Stimulated activated naive CD8-positive, alpha-beta T cell treated with anti-CD3 and anti-CD28 coated beads, Interleukin-15, Interleukin-2, amounts not matched to agents 100 ng/mL and 50 ng/mL, for 24 hours (primary cell): ENCODE measurements at regions not wholly inside any gene's neighbourhood (a gene's known extent, or its start where the extent isn't known, plus 50 kb on each side); places are given as distances from the start of the nearest gene placed in this dataset.

ENCODE experiments used
- H3K27ac Mint-ChIP-seq: one replicate; pipeline ENCODE4 v1.8.0; 2021; ENCODE audit warnings: mild to moderate bottlenecking, mixed read lengths
- H3K27me3 Mint-ChIP-seq: one replicate; pipeline ENCODE4 v1.8.0; 2021; ENCODE audit warnings: mixed read lengths
- H3K36me3 Mint-ChIP-seq: one replicate; pipeline ENCODE4 v1.8.0; 2021; ENCODE audit warnings: low read depth, mixed read lengths
- H3K4me1 Mint-ChIP-seq: one replicate; pipeline ENCODE4 v1.8.0; 2021; ENCODE audit warnings: low read depth, mixed read lengths
- H3K4me3 Mint-ChIP-seq: one replicate; pipeline ENCODE4 v1.8.0; 2021; ENCODE audit warnings: mild to moderate bottlenecking, mixed read lengths
- H3K9me3 Mint-ChIP-seq: one replicate; pipeline ENCODE4 v1.8.0; 2021; ENCODE audit warnings: mixed read lengths

- H3K4me3 Mint-ChIP-seq: no peak overlapping the region
- H3K36me3 Mint-ChIP-seq: no peaks in the 10 kb centered on the region
- H3K4me1 Mint-ChIP-seq: no peaks in the 10 kb centered on the region
- H3K9me3 Mint-ChIP-seq: no peaks in the 10 kb centered on the region
- peaks cover 13% of the 10 kb centered on the region for H3K27me3 Mint-ChIP-seq
- H3K27ac Mint-ChIP-seq: no peak overlapping the region
Measured at GRCh38 chr7:96534221-96534620, 175.4 kb downstream of the SEM1 start.

- peaks cover 13% of the 10 kb centered on the region for H3K27me3 Mint-ChIP-seq
- no peak overlapping the region for H3K4me3 Mint-ChIP-seq
Measured at GRCh38 chr7:96532428-96532935, 177.2 kb downstream of the SEM1 start.

GRCh38 chr7:96531331-96531730, 178.3 kb downstream of the SEM1 start:
- Mint-ChIP-seq H3K9me3 (no peaks in the 10 kb centered on the region), H3K27me3 (peaks cover 11% of the 10 kb centered on the region), H3K4me3 (no peak overlapping the region), H3K36me3 (no peaks in the 10 kb centered on the region), H3K27ac (no peak overlapping the region), H3K4me1 (no peaks in the 10 kb centered on the region)

More at GRCh38 chr7:96532428-96532935, 177.2 kb downstream of the SEM1 start:
- no peaks in the 10 kb centered on the region for H3K9me3 Mint-ChIP-seq
- no peak overlapping the region for H3K27ac Mint-ChIP-seq
- H3K36me3 Mint-ChIP-seq: no peaks in the 10 kb centered on the region
- H3K4me1 Mint-ChIP-seq: no peaks in the 10 kb centered on the region

GRCh38 chr7:96530786-96531185, 178.9 kb downstream of the SEM1 start:
- H3K27ac Mint-ChIP-seq: no peak overlapping the region

GRCh38 chr7:96527133-96527827, 182.4 kb downstream of the SEM1 start:
- Mint-ChIP-seq H3K4me3 (no peak overlapping the region), H3K4me1 (peaks cover 4% of the 10 kb centered on the region), H3K36me3 (no peaks in the 10 kb centered on the region)

More at GRCh38 chr7:96530786-96531185, 178.9 kb downstream of the SEM1 start:
- Mint-ChIP-seq H3K9me3 (no peaks in the 10 kb centered on the region), H3K36me3 (no peaks in the 10 kb centered on the region), H3K4me3 (no peak overlapping the region), H3K4me1 (no peaks in the 10 kb centered on the region), H3K27me3 (peaks cover 8% of the 10 kb centered on the region)

GRCh38 chr7:96526496-96526895, 183.2 kb downstream of the SEM1 start:
- no peaks in the 10 kb centered on the region for H3K27me3 Mint-ChIP-seq
- peaks cover 4% of the 10 kb centered on the region for H3K4me1 Mint-ChIP-seq
- H3K36me3 Mint-ChIP-seq: no peaks in the 10 kb centered on the region
- no peak overlapping the region for H3K4me3 Mint-ChIP-seq
- no peak overlapping the region for H3K27ac Mint-ChIP-seq
- no peaks in the 10 kb centered on the region for H3K9me3 Mint-ChIP-seq

More at GRCh38 chr7:96527133-96527827, 182.4 kb downstream of the SEM1 start:
- H3K27me3 Mint-ChIP-seq: peaks cover under 1% of the 10 kb centered on the region
- H3K27ac Mint-ChIP-seq: no peak overlapping the region
- no peaks in the 10 kb centered on the region for H3K9me3 Mint-ChIP-seq

GRCh38 chr7:96521068-96521894, 188.4 kb downstream of the SEM1 start:
- Mint-ChIP-seq H3K27me3 (no peaks in the 10 kb centered on the region), H3K9me3 (no peaks in the 10 kb centered on the region), H3K27ac (no peak overlapping the region)

GRCh38 chr7:96508371-96508770, 186.5 kb upstream of the SLC25A13 start:
- H3K27ac Mint-ChIP-seq: no peak overlapping the region
- H3K4me1 Mint-ChIP-seq: no peaks in the 10 kb centered on the region
- no peaks in the 10 kb centered on the region for H3K36me3 Mint-ChIP-seq
- peaks cover 6% of the 10 kb centered on the region for H3K27me3 Mint-ChIP-seq
- no peaks in the 10 kb centered on the region for H3K9me3 Mint-ChIP-seq
- H3K4me3 Mint-ChIP-seq: no peak overlapping the region

More at GRCh38 chr7:96521068-96521894, 188.4 kb downstream of the SEM1 start:
- H3K4me1 Mint-ChIP-seq: peaks cover 4% of the 10 kb centered on the region
- no peak overlapping the region for H3K4me3 Mint-ChIP-seq
- no peaks in the 10 kb centered on the region for H3K36me3 Mint-ChIP-seq

GRCh38 chr7:96503597-96503996, 181.7 kb upstream of the SLC25A13 start:
- Mint-ChIP-seq H3K4me3 (no peak overlapping the region), H3K9me3 (no peaks in the 10 kb centered on the region), H3K36me3 (no peaks in the 10 kb centered on the region)

GRCh38 chr7:96501318-96501717, 179.4 kb upstream of the SLC25A13 start:
- no peak overlapping the region for H3K27ac Mint-ChIP-seq
- H3K36me3 Mint-ChIP-seq: no peaks in the 10 kb centered on the region
- H3K27me3 Mint-ChIP-seq: no peaks in the 10 kb centered on the region
- H3K4me3 Mint-ChIP-seq: no peak overlapping the region
- H3K4me1 Mint-ChIP-seq: no peaks in the 10 kb centered on the region
- no peaks in the 10 kb centered on the region for H3K9me3 Mint-ChIP-seq

More at GRCh38 chr7:96503597-96503996, 181.7 kb upstream of the SLC25A13 start:
- Mint-ChIP-seq H3K27ac (no peak overlapping the region), H3K4me1 (no peaks in the 10 kb centered on the region), H3K27me3 (no peaks in the 10 kb centered on the region)

- Mint-ChIP-seq H3K4me3 (no peak overlapping the region), H3K27ac (no peak overlapping the region), H3K27me3 (no peaks in the 10 kb centered on the region), H3K36me3 (no peaks in the 10 kb centered on the region), H3K9me3 (no peaks in the 10 kb centered on the region), H3K4me1 (peaks cover 5% of the 10 kb centered on the region)
Measured at GRCh38 chr7:96499532-96499931, 177.6 kb upstream of the SLC25A13 start.

GRCh38 chr7:96497567-96497966, 175.7 kb upstream of the SLC25A13 start:
- no peaks in the 10 kb centered on the region for H3K9me3 Mint-ChIP-seq
- no peak overlapping the region for H3K27ac Mint-ChIP-seq
- no peaks in the 10 kb centered on the region for H3K27me3 Mint-ChIP-seq
- peaks cover 5% of the 10 kb centered on the region for H3K4me1 Mint-ChIP-seq
- H3K36me3 Mint-ChIP-seq: no peaks in the 10 kb centered on the region
- H3K4me3 Mint-ChIP-seq: no peak overlapping the region

- Mint-ChIP-seq H3K4me3 (no peak overlapping the region), H3K27ac (no peak overlapping the region), H3K36me3 (no peaks in the 10 kb centered on the region), H3K9me3 (no peaks in the 10 kb centered on the region), H3K4me1 (peaks cover 5% of the 10 kb centered on the region), H3K27me3 (peaks cover 4% of the 10 kb centered on the region)
Measured at GRCh38 chr7:96495751-96496216, 173.9 kb upstream of the SLC25A13 start.

GRCh38 chr7:96486681-96487080, 164.8 kb upstream of the SLC25A13 start:
- Mint-ChIP-seq H3K4me1 (no peaks in the 10 kb centered on the region), H3K4me3 (no peak overlapping the region)

GRCh38 chr7:96484845-96485244, 162.9 kb upstream of the SLC25A13 start:
- H3K9me3 Mint-ChIP-seq: no peaks in the 10 kb centered on the region
- no peaks in the 10 kb centered on the region for H3K4me1 Mint-ChIP-seq
- H3K27ac Mint-ChIP-seq: no peak overlapping the region
- H3K36me3 Mint-ChIP-seq: no peaks in the 10 kb centered on the region
- no peak overlapping the region for H3K4me3 Mint-ChIP-seq
- H3K27me3 Mint-ChIP-seq: no peaks in the 10 kb centered on the region

More at GRCh38 chr7:96486681-96487080, 164.8 kb upstream of the SLC25A13 start:
- no peaks in the 10 kb centered on the region for H3K9me3 Mint-ChIP-seq
- no peak overlapping the region for H3K27ac Mint-ChIP-seq
- H3K27me3 Mint-ChIP-seq: peaks cover 4% of the 10 kb centered on the region
- H3K36me3 Mint-ChIP-seq: no peaks in the 10 kb centered on the region
